ENCODE measurements at regions not wholly inside any gene's neighbourhood (a gene's known extent, or its start where the extent isn't known, plus 50 kb on each side); places are given as distances from the start of the nearest gene placed in this dataset.

DNA sequence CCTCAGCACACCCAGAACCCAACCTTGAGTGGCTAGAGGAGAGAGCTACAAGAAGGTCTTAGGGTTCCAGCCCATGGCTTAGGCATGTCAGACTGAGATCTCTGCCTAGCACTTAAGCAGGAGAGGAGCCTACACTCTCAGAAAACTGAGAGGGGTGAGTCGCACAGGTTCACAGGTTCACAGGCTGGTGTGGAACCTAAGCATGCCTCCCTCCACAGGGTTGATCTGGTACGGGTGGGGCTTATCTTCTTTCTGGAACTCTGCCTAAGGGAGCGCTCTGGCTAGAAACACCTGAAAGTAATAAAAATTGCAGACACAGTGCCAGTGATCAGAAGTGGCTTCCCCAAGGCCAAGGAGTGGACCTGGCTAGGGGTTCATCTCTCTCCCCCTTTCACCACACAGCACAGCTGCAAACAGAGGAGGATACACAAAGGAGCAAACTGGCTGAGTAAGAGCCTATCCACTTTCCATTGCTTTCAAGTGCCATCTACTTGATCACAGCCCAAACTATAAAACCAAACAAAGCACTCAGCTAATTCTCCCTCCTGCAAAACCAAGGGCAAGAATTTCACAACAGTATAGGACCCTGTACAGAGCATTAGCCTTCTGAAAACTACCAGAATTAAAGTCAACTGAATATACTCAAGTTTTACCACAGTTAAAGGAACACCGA is 481.9 kb upstream of the SETBP1 start:
- no peak for DNase-seq

- no peak for DNase-seq
Observed at GRCh38 chr18:44213293-44213692, 467.4 kb upstream of the SETBP1 start.

GRCh38 chr18:44214396-44214795 is 466.3 kb upstream of the SETBP1 start:
- DNase-seq = no peak

- no peak for DNase-seq
Observed at GRCh38 chr18:44216169-44216568, 464.5 kb upstream of the SETBP1 start.

GRCh38 chr18:44227501-44227900 is 453.2 kb upstream of the SETBP1 start:
- DNase-seq = no peak

- peak in 44 of 51 donors; percentile 1 to 77 (median 47) for DNase-seq
Observed at GRCh38 chr18:44229693-44230108, 451.0 kb upstream of the SETBP1 start.

DNA sequence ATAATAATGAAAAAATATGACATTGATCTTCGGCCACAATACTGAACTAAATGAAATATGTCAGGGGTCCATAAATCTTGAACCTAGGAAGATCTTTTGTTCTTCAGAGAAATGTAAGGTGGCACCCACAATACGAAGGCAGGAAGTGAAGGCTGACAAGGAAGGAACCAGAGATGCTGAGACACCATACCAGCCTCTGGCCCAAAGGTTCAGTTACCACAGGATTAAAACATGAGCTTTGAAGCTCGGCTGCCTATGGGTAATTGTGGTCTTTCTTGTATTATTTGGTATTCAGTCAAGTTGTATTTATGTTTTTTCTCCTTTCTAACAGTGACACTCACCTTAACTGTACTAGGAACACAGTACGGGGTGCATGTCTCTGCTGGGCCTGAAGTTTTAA is 448.8 kb upstream of the SETBP1 start:
- no peak for DNase-seq

DNA sequence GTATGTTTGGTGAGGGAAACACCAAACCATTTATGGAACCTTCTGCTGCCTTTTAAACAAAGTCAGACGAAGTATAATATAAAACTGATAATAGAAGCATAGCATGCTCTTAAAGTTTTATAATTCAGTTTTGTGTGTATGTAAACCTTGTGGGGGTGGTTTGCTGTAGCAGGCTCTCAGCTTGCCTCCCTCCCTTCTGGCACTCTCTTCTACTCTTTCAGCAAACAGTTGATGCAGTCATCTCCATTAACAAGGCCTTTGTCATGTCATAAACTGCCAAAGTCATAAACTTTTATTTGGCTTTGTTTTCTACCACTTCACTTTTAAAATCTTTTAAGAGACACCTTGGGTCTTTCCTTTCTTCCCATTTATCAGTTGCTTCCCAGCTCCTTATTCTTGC is 448.2 kb upstream of the SETBP1 start:
- DNase-seq = no peak

DNA sequence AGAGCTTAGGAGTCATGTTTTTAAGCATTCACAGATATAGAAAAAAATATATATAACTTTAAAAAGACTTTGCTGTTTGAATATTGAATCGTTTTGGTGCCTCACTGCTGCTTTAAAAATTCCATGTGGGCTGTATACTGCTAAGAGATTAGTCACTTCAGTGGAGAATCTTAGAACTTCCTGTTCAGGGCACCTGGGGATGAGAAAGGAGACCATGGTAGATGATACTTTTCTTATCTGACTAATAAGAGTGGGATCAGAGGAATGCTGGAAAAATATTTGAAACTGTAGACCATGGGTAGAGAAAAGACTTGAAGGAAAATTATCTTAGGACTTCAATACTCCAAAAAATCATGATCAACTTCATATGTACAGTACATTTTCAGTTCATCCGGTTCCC is 442.2 kb upstream of the SETBP1 start:
- DNase-seq = no peak

GRCh38 chr18:44238911-44239310 is 441.8 kb upstream of the SETBP1 start:
- no peak for DNase-seq

- DNase-seq = no peak
Observed at GRCh38 chr18:44241020-44241419, 439.7 kb upstream of the SETBP1 start.

DNA sequence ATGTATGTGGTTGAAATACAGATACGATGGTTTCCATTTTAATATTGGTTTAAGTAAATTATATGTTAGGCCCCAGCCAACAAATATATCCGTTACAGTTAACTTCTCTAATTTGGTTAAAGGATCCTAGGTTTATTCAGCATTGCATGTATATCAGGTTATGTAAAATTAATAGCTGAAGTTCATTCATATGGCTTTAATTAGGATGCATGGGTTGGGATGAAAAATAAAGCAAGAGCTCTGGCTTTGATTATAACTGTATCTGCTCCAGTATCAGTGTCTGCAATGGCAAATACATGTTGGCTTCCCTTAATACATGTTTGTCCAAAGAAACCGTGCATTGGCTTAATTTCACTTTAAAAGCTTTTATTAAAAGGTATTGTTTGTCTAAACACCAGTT is 435.7 kb upstream of the SETBP1 start:
- no peak for DNase-seq

- no peak for DNase-seq
Observed at GRCh38 chr18:44246001-44246400, 434.7 kb upstream of the SETBP1 start.

DNA sequence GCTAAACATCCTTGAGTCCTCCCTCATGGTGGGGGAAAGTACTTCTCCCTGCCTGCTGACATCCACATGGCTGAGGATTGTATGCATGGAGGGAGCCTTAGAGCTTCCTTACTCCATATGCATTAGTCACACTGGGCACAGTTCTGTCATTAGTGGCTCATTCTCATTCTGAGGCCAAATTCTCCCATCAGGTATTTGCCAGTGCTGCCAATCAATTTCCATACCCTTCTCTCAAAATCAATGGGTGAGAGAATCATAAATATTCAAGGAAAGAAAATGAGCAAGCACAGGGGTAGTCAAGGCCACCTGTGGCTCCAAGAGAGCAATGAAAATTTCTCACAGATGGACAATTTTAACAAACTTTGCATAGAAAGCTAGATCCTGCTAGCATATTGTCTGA is 422.6 kb upstream of the SETBP1 start:
- DNase-seq = no peak

GRCh38 chr18:44258576-44258975 is 422.1 kb upstream of the SETBP1 start:
- DNase-seq = no peak

DNA sequence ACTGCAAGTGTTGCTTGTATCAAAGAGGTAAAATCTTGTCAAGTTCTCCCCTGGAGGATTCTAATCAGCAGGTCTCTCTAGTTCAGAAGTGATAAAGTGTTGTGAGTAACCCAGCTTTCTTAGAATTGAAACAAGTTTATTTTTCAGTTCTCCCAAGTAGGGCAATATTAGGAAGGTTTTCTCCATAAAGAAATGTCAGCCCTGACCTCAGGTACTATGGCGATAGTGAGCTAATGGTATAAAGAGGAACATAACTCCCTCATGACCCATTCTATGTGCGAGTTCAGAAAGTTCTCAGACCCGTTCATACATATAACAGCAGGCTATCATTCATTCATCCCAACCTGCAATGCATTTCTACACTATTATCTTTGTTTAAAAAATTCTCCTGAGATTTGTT is 421.1 kb upstream of the SETBP1 start:
- no peak for DNase-seq

GRCh38 chr18:44265437-44265836 is 415.3 kb upstream of the SETBP1 start:
- no peak for DNase-seq

- no peak for DNase-seq
Observed at GRCh38 chr18:44273298-44273697, 407.4 kb upstream of the SETBP1 start.

DNA sequence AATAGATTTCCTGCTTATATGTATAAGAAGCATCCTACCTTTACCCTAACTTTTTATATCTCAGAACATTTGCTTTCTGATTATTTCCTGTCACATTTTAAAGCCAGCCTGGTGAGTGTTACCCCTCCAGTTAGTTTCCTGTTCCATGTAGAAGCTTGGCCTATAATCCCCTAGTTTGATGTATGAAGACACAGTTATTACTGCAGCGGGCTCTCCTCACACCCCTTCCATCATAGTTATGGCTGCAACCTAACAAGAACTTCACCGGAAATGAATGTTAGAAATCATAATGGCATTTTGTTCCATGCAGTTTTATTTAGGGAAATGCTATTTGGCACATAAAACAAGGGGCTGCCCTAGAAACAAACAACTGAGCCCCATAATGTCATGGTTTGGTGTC is 400.2 kb upstream of the SETBP1 start:
- DNase-seq = no peak

DNA sequence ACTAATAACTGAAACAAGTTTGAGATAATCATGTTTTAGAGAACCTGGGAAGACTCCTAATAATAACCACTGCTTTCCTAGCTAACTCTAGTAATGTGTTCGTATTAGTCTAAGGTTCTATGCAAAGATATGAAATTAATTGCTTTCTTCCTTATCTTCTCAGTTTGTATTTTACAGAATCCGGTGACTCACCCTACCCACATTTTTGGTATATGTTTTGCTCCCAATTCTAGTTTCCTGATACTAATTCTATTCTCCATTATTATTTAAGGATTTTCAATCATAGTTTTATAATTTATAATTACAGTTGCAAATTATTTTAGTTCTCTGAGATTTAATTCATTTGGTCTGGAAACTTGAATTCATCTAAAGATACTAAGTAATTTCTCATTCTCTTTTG is 394.6 kb upstream of the SETBP1 start:
- DNase-seq = no peak

DNA sequence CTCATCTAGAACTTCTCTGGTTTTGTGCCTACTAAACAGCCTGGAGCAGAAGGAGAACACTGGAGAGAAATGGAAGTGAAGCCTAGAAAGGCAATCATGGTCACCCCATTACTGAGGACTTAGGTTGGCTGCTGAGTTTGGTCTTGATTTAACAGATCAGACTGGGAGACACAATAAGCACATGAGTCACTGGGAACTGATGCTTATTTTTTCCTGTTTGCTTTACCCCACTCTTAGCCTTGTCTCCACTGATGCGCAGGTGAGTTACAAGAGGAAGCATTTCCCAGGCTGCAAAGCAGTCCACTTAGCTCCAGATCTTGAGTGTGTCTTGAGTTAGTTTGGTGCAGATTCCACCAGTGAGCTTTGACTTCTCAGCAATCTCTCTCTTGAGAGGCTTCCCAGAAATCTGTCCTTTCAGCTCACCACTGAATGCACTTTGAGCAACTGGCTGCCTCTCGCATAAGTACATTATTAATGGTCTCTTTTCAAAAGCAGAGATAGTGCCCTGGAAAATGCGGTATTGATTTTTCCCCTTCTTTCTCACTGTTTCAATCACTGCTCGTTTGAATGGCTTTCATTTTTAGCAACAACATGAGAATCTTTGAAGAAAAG is 390.2 kb upstream of the SETBP1 start:
- no peak for DNase-seq

- no peak for DNase-seq
Observed at GRCh38 chr18:44298566-44298965, 382.1 kb upstream of the SETBP1 start.

GRCh38 chr18:44309185-44309584 is 371.5 kb upstream of the SETBP1 start:
- DNase-seq = no peak
